Gastroesophageal sphincter (tissue), 3 donors: ENCODE measurements at regions not wholly inside any gene's neighbourhood (a gene's known extent, or its start where the extent isn't known, plus 50 kb on each side); places are given as distances from the start of the nearest gene placed in this dataset.

Experiments
- POLR2A ChIP-seq, 2 donors: fragments of 450-650 bp; IDR thresholded peaks; one replicate each; pipeline ENCODE4 v1.6.1; 2017; ENCODE audit warnings: antibody characterized with exemption in 2 of 2, mild to moderate bottlenecking in 2 of 2, moderate library complexity in 1 of 2
- TF ChIP-seq, protein P1 (sequence below), 4 experiments: fragments of 200-600 bp in 2 of 4; fragments of 450-650 bp in 2 of 4; sonication (generic) in 1 of 4; IDR thresholded peaks; one replicate each; pipeline ENCODE4 v1.5.1; 2017 to 2019; ENCODE audit warnings: antibody characterized with exemption in 4 of 4, mild to moderate bottlenecking in 2 of 4, moderate library complexity in 2 of 4

DNA sequence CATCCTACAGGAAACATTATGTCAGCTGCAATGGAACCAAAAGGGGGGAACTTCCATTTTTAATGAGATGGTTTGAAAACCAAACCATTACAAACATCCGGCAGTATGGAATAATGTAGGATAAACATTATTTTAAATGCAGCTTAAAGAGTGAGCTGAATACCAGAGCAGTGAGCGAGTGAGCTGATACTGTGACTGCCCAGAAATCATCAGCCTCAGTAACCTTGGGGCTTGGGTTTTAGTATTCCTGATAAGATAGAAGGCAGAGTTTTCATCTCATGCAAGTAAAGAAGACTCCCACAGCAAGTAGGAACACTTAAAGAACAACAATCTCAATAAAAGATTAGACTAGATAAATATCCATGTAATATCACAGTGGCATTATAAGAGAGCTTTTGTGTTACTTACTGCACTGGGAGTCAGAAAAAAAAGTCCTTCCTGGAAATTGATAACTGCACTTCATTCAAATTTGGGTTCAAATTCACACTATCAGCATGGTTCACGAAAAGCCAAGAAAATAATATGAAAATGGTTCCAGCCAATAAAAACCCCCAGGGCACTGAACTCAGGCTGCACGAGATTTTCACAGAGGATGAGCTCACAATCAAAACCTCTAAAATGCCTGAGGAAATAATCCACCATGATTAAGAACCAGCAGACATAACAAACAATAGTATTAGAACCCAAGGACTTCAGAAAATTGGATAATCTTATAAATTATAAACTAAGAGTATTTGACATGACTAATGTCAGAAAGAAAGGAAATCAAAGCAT is 115.7 kb downstream of the MTPAP start:
- TF ChIP-seq, protein P1, sequence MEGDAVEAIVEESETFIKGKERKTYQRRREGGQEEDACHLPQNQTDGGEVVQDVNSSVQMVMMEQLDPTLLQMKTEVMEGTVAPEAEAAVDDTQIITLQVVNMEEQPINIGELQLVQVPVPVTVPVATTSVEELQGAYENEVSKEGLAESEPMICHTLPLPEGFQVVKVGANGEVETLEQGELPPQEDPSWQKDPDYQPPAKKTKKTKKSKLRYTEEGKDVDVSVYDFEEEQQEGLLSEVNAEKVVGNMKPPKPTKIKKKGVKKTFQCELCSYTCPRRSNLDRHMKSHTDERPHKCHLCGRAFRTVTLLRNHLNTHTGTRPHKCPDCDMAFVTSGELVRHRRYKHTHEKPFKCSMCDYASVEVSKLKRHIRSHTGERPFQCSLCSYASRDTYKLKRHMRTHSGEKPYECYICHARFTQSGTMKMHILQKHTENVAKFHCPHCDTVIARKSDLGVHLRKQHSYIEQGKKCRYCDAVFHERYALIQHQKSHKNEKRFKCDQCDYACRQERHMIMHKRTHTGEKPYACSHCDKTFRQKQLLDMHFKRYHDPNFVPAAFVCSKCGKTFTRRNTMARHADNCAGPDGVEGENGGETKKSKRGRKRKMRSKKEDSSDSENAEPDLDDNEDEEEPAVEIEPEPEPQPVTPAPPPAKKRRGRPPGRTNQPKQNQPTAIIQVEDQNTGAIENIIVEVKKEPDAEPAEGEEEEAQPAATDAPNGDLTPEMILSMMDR (IDR thresholded peaks at IDR 0.05), result no peak
- no peak for TF ChIP-seq POLR2A (IDR thresholded peaks at IDR 0.05)
